ENCODE measurements at regions not wholly inside any gene's neighbourhood (a gene's known extent, or its start where the extent isn't known, plus 50 kb on each side); places are given as distances from the start of the nearest gene placed in this dataset.
"Not testable (repeated sequence)": the region's sequence is repeated elsewhere in the genome, so short reads cannot be mapped to it uniquely, and the experiment has no call there.

- DNase-seq (ENCODE audit: low spot score): not testable (repeated sequence)
Measured at GRCh38 chr5:36426070-36426469, 124.4 kb upstream of the RANBP3L start.

DNA sequence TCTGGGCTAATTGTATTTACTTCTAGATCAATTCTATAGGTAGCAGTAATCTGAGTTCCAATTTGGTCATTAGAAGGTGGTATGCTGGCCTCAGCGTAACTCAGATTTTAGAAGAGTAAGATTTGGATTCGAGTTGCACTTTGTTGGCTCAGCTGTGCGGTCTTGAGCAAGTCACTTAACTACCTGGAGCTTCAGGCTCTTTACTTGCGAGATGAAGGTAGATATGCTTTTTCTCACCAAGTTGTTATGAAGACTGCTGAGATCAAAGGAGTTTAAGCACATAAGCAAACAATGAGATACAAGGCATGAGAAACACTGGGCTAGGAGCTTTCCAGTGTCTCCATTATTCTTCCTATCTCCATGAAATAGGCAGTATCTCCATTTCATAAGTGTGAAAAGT is 133.8 kb upstream of the RANBP3L start:
- no peak for DNase-seq (ENCODE audit: low spot score)

GRCh38 chr5:36436306-36436705 is 134.6 kb upstream of the RANBP3L start:
- DNase-seq (ENCODE audit: low spot score): no peak

DNA sequence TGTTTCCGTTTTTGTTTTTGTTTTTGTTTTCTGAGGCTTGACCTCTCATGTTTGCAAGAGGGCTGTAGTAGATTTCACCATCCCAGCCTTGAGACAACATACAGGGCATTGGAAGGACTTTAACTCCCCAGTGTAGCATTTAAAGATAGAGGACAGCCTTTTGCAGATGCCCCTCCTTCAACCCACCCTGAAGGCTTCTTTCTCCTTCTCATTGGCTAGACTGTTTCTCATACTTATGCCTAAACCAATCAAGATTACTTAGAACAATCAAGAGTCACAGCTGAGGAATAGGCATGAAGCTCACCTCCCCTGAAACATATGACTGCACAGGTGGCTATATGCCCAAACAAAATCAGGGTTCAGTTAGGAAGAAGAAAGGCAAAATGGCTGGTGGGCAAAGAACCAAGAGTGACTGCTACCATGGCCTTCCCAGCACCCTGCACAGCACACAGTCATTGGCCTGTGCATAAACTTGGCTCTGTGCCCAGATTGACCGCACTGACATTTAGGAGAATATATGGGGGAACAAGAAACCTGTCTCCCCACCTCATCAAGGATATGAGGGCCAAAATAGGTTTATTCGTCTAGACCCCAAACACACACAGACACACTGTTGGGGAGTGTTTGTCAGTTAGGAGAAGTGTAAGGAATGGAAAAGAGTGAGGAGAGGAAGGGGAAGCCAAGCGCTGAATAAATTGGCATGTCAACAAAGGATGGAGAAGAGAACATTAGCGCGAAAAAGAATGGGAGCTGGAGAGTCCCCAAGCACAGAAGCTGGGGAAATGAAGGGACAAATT is 137.3 kb upstream of the RANBP3L start:
- peak; percentile 22 for DNase-seq (ENCODE audit: low spot score)

DNA sequence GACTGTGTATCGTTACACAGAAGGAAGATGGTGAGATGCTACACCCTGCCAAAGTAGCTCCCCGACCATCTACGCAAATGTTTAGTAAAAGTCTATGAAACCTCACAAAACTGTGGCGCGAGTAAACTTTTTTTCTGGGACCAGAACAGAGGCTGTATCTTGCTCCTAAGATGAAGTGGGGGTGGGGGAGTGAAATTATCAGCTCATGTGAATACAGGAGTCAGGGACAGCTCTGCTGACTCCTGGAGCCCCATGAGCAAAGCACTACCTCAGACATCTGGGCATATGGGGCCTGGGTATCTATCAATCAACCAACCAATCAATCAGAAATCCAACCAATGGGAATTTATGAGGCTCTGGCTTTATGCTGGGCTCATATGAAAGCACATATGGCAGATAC is 138.6 kb upstream of the RANBP3L start:
- no peak for DNase-seq (ENCODE audit: low spot score)

- peak; percentile 6 for DNase-seq (ENCODE audit: low spot score)
Measured at GRCh38 chr5:36441280-36441679, 139.6 kb upstream of the RANBP3L start.

- no peak for DNase-seq (ENCODE audit: low spot score)
Measured at GRCh38 chr5:36442352-36442751, 140.7 kb upstream of the RANBP3L start.

- DNase-seq (ENCODE audit: low spot score): no peak
Measured at GRCh38 chr5:36442796-36443195, 141.1 kb upstream of the RANBP3L start.

- DNase-seq (ENCODE audit: low spot score): no peak
Measured at GRCh38 chr5:36443941-36444340, 142.2 kb upstream of the RANBP3L start.

GRCh38 chr5:36444582-36445418 is 143.1 kb upstream of the RANBP3L start:
- DNase-seq (ENCODE audit: low spot score): peak; percentile 8

DNA sequence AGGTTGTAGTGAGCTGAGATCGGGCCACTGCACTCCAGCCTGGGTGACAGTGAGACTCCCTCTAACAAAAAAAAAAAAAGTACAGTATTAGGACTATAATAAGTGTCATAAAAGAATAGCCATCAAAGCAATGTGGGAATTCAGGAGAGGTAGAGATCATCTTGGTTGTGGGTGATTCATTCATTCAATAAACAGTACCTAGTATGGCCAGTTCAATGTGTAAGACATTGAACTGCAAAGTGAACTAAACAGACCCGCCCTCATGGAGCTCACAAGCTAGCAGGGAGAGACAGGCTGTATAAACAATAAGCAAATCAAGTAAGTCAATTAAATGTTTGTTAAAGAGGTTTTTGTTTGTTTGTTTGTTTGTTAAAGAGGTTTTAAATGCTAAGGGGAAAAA is 146.1 kb upstream of the RANBP3L start:
- no peak for DNase-seq (ENCODE audit: low spot score)

DNA sequence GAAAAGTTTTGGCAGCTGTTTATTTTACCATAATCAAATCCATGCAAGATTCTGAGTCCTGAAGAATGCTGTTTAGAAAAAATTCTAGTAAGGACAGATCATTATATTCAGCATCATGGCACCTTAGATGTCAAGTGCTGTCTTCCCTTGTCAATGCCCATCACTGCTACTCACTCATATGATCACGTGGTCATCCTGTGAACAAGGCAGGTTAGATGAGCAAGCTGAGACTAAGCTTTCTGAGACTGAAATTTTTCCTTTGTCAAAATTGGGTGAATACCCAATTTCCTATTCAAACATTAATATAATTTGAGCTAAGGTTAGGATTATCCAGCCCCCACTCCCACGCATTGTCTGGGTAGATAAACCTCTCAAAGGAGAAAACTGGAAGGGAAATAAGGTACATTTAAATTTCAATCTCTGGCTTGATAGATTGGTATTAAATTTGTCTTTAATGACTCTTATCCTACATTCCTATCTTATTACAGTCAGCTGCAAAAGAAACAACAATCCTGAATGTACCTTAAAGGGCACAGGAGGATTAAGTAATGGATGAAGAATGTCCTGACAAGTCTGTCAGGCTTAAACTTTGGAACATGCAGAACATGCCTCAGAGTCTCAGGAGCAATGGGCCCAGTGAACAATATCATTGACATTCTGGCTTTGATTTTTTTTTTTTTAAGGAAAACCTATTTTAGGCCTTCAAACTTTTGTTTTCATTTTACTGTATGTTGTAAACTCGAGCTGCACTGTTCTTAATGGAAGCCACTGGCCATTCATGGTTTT is 148.7 kb upstream of the RANBP3L start:
- DNase-seq (ENCODE audit: low spot score): no peak

GRCh38 chr5:36452424-36453006 is 150.8 kb upstream of the RANBP3L start:
- no peak for DNase-seq (ENCODE audit: low spot score)

DNA sequence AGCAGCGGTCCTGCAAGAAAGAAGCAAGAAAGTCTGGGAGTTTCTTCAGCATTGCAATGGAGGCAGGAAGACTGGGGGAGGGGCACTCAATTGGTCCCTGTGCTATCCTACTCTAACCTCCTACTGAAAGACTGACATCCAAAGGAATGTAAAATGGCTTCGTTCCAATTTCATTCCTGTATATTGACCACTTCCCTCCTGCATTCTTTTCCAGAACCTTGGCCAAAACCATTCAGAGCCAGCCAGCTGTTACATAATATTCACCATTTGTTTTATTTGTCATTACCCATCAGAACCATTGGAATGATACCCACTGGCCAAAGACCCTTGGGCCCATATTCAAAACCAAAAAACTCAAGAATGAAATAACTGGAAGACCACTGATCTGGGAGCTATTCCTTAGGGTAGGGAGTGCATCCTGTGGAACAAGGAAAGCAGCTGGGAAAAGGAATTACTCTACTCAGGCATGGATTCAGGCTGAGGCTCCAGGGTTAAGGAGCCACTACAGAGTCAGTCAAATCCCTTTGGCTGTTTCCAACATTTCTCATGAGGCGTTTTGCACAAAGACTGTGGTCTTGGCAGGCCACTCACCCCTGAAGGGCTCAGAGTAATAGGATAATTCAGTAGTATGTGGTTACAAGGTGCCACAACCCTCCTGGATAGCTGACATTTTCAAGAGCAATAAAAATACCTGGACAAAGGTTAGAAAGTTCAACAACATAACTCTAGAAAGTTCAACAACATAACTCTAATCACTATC is 148.7 kb upstream of the SLC1A3 start:
- no peak for DNase-seq (ENCODE audit: low spot score)

GRCh38 chr5:36458746-36459145 is 147.7 kb upstream of the SLC1A3 start:
- no peak for DNase-seq (ENCODE audit: low spot score)

DNA sequence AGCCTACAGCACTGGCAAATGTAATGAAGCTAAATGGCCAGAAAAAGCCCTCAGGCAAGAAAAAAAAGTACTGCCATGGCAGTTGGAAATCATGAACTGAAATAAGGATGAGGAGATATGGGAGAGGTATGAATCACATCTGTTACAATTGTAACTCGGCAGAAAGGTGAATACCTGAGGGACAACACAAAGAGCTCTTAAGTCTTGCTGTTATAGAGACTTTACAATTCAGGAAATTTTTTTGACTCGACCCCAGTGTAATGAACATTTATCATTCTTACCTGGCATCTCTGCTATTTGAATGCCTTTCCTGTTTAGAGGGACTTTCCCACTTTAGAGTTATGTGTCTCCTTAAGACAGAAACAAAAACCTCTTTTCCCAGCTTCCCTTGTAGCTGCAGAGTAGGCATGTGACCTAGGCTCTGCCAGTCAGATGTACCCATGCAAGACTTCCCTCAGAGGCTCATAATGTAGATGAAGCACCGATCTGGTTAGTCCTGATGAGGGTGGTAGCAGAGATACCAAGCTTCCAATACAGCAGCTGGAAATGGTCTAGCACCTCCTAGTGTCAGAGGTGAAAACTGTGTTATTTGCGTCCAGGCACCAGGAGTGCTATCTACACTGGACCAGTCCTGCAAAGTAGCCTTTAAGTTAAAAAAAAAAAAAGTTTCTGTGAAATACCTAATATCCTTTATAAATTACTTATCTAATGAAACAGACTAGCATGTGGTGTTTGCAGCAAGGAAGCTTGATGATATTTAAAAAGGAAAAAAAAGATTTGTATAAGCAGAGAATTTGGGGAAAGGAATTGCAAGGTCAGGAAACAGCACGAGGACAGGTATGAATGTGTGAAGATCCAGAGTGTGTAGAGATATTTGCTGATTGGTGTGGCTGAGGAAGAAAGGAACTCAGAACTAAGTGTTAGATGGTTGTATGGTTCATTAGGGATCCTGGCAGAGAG is 146.9 kb upstream of the SLC1A3 start:
- DNase-seq (ENCODE audit: low spot score): no peak

DNA sequence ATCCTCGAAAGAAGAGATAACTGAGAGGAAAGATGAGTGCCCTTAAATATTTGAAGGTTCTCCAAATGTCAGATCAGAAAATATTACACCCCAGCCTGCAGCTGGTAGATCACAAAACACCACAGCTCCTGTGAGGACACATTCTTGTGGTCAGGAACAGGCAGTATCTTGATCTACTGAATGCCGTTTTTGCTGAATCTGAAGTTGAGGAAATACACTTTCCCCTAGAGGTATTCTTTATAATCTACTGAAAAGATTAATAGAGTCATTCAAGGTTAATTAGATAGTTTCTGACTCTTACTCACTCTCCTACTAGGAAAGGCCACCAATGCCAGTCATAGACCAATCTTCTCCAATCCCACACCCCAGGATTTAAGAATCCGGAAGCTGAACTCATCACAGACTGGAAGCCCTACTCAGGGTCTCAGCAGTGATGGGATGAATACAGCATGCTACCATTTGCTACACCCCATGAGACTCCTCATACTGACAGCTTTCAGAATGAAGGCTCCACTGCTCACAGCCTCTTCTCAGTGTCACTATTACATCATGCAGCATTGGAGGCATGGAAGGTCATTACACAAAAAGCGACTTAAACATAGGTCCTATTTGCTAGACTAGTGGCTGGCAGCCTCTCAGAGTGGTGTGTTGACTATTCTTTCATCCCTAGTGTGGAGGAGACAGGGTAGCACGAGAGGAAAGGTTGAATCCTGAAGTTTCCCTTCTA is 143.9 kb upstream of the SLC1A3 start:
- DNase-seq (ENCODE audit: low spot score): no peak

- not testable (repeated sequence) for DNase-seq (ENCODE audit: low spot score)
Measured at GRCh38 chr5:36475942-36476341, 130.5 kb upstream of the SLC1A3 start.

DNA sequence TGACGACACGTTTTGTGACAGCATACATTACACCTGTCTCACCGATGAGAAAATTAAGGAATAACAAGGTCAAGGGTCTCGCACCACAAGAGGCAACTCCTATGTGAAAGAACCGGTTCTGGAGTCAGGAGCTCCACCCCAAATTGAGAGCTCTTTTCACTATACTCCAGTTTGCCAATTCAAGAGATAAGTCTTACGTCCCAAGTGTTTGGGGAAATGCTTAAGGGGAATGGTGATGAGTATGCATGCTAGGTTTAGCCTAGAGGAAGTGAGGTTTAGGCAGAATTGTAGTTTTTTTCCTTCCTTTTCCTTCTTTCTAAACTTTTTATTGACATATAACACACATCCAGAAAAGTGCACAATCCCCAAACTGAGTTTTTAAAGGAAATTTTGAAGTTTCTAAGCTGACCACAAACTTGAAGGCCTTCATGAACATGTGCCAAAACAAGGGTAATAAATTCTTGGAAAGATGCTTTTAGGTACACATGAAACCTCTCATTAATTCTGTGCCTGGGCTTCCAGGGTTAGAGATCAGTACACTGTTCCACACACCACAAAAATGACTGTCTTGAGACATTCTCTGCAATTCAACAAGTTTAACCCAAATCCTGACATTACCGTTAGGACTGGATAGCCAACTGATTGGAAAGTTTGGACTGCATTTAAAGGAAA is 127.6 kb upstream of the SLC1A3 start:
- no peak for DNase-seq (ENCODE audit: low spot score)

All from cerebellar cortex (tissue), 1 donor.